GM23338 (cell line): ENCODE measurements at regions not wholly inside any gene's neighbourhood (a gene's known extent, or its start where the extent isn't known, plus 50 kb on each side); places are given as distances from the start of the nearest gene placed in this dataset.

Experiments used
- ATAC-seq: fragments of 200-7000 bp; cut with Tn5 transposase; 3 replicates; pipeline ENCODE4 v1.9.1; 2020
- DNase-seq: peaks from one replicate; pipeline ENCODE4 v3.0.0-alpha.2; 2015; ENCODE audit warnings: low spot score
- H2AFZ ChIP-seq: fragments of 200-600 bp; sonication (generic); 2 replicates; pipeline ENCODE4 v1.8.0; 2016; ENCODE audit warnings: antibody characterized with exemption, mild to moderate bottlenecking, moderate library complexity
- H3F3A ChIP-seq: fragments of 200-600 bp; sonication (generic); replicated peaks from 2 replicates; pipeline ENCODE4 v1.8.0; 2017; ENCODE audit warnings: antibody characterized with exemption, mixed run types, low read depth
- H3K27ac ChIP-seq: fragments of 200-600 bp; sonication (generic); 2 replicates; pipeline ENCODE4 v1.6.1; 2016; ENCODE audit warnings: low read depth
- H3K27me3 ChIP-seq: fragments of 200-600 bp; sonication (generic); 2 replicates; pipeline ENCODE4 v1.8.0; 2016; ENCODE audit warnings: mild to moderate bottlenecking, mixed run types, moderate library complexity; ENCODE audit not compliant: insufficient read depth
- H3K36me3 ChIP-seq: fragments of 200-600 bp; sonication (generic); 2 replicates; pipeline ENCODE4 v1.8.0; 2016; ENCODE audit warnings: mild to moderate bottlenecking; ENCODE audit not compliant: insufficient read depth
- H3K4me1 ChIP-seq: fragments of 200-600 bp; sonication (generic); 2 replicates; pipeline ENCODE4 v1.8.0; 2016; ENCODE audit warnings: mild to moderate bottlenecking, moderate library complexity; ENCODE audit not compliant: insufficient read depth
- H3K4me2 ChIP-seq: fragments of 200-600 bp; sonication (generic); 2 replicates; pipeline ENCODE4 v1.7.1; 2017; ENCODE audit warnings: mixed run types
- H3K4me3 ChIP-seq: fragments of 200-600 bp; sonication (generic); 2 replicates; pipeline ENCODE4 v1.6.1; 2016; ENCODE audit warnings: mixed run types
- H3K79me2 ChIP-seq: fragments of 200-600 bp; sonication (generic); replicated peaks from 2 replicates; pipeline ENCODE4 v1.8.0; 2017; ENCODE audit warnings: mild to moderate bottlenecking; ENCODE audit not compliant: insufficient read depth
- H3K9me2 ChIP-seq: fragments of 200-600 bp; sonication (generic); 2 replicates; pipeline ENCODE4 v1.8.0; 2017; ENCODE audit not compliant: insufficient read depth
- H4K20me1 ChIP-seq: fragments of 200-600 bp; sonication (generic); replicated peaks from 2 replicates; pipeline ENCODE4 v1.8.0; 2017; ENCODE audit warnings: mild to moderate bottlenecking; ENCODE audit not compliant: insufficient read depth
- H3K27ac Mint-ChIP-seq: 2 replicates; pipeline ENCODE4 v1.8.0; 2020; ENCODE audit warnings: inconsistent platforms, mild to moderate bottlenecking, moderate library complexity, mixed read lengths
- H3K27me3 Mint-ChIP-seq: 3 replicates; pipeline ENCODE4 v1.8.0; 2022; ENCODE audit warnings: low read depth, mild to moderate bottlenecking, moderate library complexity, mixed read lengths, inconsistent platforms; ENCODE audit not compliant: insufficient read depth, poor library complexity
- H3K36me3 Mint-ChIP-seq: 3 replicates; pipeline ENCODE4 v1.8.0; 2021; ENCODE audit warnings: low read depth, mild to moderate bottlenecking, inconsistent platforms, moderate library complexity, mixed read lengths
- H3K4me1 Mint-ChIP-seq: 3 replicates; pipeline ENCODE4 v1.8.0; 2020; ENCODE audit warnings: mild to moderate bottlenecking, inconsistent platforms, mixed read lengths
- H3K4me3 Mint-ChIP-seq: 3 replicates; pipeline ENCODE4 v1.8.0; 2021; ENCODE audit warnings: moderate library complexity, mild to moderate bottlenecking, inconsistent platforms, mixed read lengths
- H3K9me3 Mint-ChIP-seq: 3 replicates; pipeline ENCODE4 v1.8.0; 2020; ENCODE audit warnings: moderate library complexity, mild to moderate bottlenecking, inconsistent platforms, mixed read lengths
- CREB1 ChIP-seq: fragments of 250-450 bp; sonication (Bioruptor Pico); IDR thresholded peaks from 2 replicates; pipeline ENCODE4 v1.5.0; 2020; ENCODE audit warnings: low read depth, mild to moderate bottlenecking, moderate library complexity
- CTCF ChIP-seq, 2 experiments: fragments of 200-600 bp in 1 of 2; sonication (generic) in 1 of 2; conservative IDR thresholded peaks; 2 replicates each; pipeline versions ENCODE4 v1.5.1 to v1.6.1; 2016 to 2017; ENCODE audit warnings: antibody characterized with exemption in 2 of 2, low read depth in 2 of 2, mild to moderate bottlenecking in 2 of 2, moderate library complexity in 1 of 2
- ETS1 ChIP-seq: IDR thresholded peaks from 2 replicates; pipeline ENCODE4 v1.6.1; 2016; ENCODE audit warnings: antibody characterized with exemption
- EZH2 ChIP-seq: fragments of 200-600 bp; sonication (generic); IDR thresholded peaks from one replicate; pipeline ENCODE4 v1.8.0; 2017; ENCODE audit warnings: antibody characterized with exemption, mild to moderate bottlenecking, low read depth; ENCODE audit not compliant: unreplicated experiment
- JUNB ChIP-seq: IDR thresholded peaks from one replicate; pipeline ENCODE4 v1.6.1; 2016; ENCODE audit warnings: antibody characterized with exemption; ENCODE audit not compliant: unreplicated experiment
- NANOG ChIP-seq: IDR thresholded peaks from 2 replicates; pipeline ENCODE4 v1.6.1; 2016; ENCODE audit warnings: antibody characterized with exemption, borderline replicate concordance
- POLR2AphosphoS5 ChIP-seq: IDR thresholded peaks from 2 replicates; pipeline ENCODE4 v1.6.1; 2016; ENCODE audit warnings: antibody characterized with exemption, low read depth
- REST ChIP-seq: IDR thresholded peaks from one replicate; pipeline ENCODE4 v1.6.1; 2018; ENCODE audit warnings: antibody characterized with exemption; ENCODE audit not compliant: unreplicated experiment
- STAT1 ChIP-seq: IDR thresholded peaks from one replicate; pipeline ENCODE4 v1.6.1; 2016; ENCODE audit warnings: antibody characterized with exemption; ENCODE audit not compliant: unreplicated experiment
- ZNF331 ChIP-seq: fragments of 250-450 bp; sonication (Bioruptor Pico); IDR thresholded peaks from 2 replicates; pipeline ENCODE4 v1.5.0; 2020; ENCODE audit warnings: low read depth, mild to moderate bottlenecking, moderate library complexity
- ZNF462 ChIP-seq: fragments of 250-450 bp; sonication (Bioruptor Pico); IDR thresholded peaks from 2 replicates; pipeline ENCODE4 v1.5.0; 2020; ENCODE audit warnings: mild to moderate bottlenecking, moderate library complexity

- no peak for TF ChIP-seq CREB1 (CRISPR knock-in tag)
- TF ChIP-seq ETS1, result no peak
- TF ChIP-seq POLR2AphosphoS5, result no peak
- TF ChIP-seq CTCF (conservative IDR thresholded peaks at IDR 0.05; ENCODE audit: low read depth in 2 of 2), result no peak
Observed at GRCh38 chr12:59940631-59941342, 345.0 kb downstream of the SLC16A7 start (continued).

GRCh38 chr12:59941461-59941860, 345.6 kb downstream of the SLC16A7 start:
- H3K4me1 Mint-ChIP-seq, result peaks cover 22% of the 10 kb centered on the region
- no peaks in the 10 kb centered on the region for H4K20me1 ChIP-seq
- peaks cover 17% of the 10 kb centered on the region for H3K4me1 ChIP-seq
- H3K9me3 Mint-ChIP-seq, result no peaks in the 10 kb centered on the region
- H3K36me3 Mint-ChIP-seq, result no peaks in the 10 kb centered on the region
- H3K36me3 ChIP-seq, result no peaks in the 10 kb centered on the region
- peaks cover 19% of the 10 kb centered on the region for H3K27me3 Mint-ChIP-seq
- no peak overlapping the region for H2AFZ ChIP-seq
- H3F3A ChIP-seq, result no peaks in the 10 kb centered on the region
- DNase-seq (no peak), ATAC-seq (no peak)
- no peaks in the 10 kb centered on the region for H3K79me2 ChIP-seq
- no peaks in the 10 kb centered on the region for H3K9me2 ChIP-seq
- H3K4me3 Mint-ChIP-seq, result no peak overlapping the region
- H3K4me3 ChIP-seq, result no peak overlapping the region
- no peak overlapping the region for H3K27ac Mint-ChIP-seq
- peaks cover 6% of the 10 kb centered on the region; the same call in 1 of the 2 replicates for H3K27me3 ChIP-seq
- H3K4me2 ChIP-seq, result no peak overlapping the region
- H3K27ac ChIP-seq, result no peak overlapping the region
- TF ChIP-seq STAT1 (no peak), ETS1 (no peak), ZNF331 (CRISPR knock-in tag) (no peak), NANOG (no peak), EZH2 (no peak), CREB1 (CRISPR knock-in tag) (no peak), ZNF462 (no peak), REST (no peak), JUNB (no peak)
